ENCODE measurements at regions not wholly inside any gene's neighbourhood (a gene's known extent, or its start where the extent isn't known, plus 50 kb on each side); places are given as distances from the start of the nearest gene placed in this dataset.
"Not testable (repeated sequence)": the region's sequence is repeated elsewhere in the genome, so short reads cannot be mapped to it uniquely, and the experiment has no call there.

DNA sequence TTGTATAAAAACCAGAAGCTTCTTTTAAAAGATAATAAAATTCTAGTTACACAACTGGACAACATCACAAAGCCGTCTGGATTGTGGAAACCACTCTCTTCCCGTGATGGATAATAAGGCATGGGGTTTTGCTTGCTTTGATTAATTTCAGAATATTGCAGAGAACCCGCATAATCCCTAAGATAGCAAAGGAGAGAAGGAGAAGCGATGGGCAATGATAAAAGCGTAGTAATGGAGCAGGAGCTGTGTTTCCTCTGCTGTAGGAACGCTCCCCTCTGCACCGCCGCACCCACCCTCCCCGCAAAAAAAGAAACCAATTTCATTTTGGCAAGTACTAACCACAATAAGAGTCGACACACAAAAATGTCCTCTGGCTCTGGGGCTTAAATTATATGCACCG is 340.9 kb upstream of the PSMD7 start:
- no peak for DNase-seq (ENCODE audit: low read depth)

DNA sequence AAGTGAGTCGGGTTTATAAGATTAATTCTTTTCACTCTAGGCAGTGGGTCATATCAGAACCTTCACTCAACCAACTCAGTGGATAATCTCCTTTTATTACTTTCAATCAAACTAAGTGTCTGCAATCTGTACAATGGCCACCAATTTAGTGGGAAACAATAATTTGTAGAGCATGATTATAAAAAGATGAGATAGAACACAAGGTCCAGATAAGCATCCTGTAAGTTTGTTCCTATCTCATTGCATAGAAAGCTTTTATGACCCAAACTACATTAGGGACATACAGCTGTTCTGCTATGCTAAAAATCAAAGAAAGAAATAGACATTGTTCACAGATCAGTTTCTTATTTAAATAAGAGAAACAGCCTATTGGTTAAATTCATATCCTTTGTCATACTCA is 341.4 kb upstream of the PSMD7 start:
- no peak for DNase-seq (ENCODE audit: low read depth)

DNA sequence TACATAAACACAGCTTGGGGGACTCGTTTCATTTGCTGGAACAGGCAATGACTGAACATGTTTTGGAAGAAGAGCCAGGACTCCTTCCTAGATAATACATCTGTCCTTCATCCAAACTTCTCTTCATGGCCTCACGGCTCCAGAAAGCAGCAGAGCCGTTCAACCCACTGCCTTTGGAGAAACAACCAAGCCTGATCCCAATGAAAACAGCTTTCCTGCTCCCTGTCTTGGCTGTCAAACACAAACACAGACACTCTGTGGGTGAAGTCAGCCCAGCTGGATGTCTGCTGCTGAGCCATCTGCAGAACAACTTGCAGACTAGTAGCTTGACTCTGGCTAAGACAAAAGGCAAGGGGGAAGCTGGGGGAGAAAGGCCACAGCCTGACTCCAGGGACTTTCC is 345.1 kb upstream of the PSMD7 start:
- DNase-seq (ENCODE audit: low read depth): no peak

DNA sequence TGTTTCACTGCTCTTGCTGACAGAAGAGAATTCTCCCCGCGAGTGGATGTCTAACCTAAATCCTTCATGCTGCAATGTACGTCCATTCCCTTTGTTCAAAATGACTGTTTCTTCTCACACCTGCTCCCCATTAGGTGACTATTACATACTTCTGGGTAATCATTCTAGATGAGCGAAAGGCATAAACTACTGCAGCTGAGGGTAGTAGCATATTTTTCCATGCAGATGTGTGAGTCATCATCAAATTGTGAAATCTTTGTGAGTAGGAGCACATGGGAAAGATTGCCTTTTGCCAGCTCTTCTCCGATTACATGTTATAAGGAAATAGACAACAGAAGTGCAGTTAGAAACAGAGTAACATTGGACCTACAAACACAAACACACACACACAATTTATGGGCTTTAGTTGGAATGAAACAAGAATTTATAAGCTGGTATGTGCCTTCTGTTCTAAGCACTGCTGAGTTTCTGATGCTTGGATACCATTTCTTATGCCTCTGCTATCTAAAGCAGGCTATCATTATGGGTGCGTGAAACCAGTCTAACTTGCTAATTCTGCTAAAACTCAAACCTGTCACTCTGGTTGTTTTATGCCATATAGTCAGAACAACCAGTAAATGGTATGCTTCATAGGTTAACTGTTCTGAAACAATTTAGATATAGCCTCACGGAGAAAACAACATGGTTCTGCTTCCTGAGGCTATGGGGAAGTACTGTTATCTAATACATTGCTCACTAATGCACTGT is 346.9 kb upstream of the PSMD7 start:
- DNase-seq (ENCODE audit: low read depth): peak; percentile 70

DNA sequence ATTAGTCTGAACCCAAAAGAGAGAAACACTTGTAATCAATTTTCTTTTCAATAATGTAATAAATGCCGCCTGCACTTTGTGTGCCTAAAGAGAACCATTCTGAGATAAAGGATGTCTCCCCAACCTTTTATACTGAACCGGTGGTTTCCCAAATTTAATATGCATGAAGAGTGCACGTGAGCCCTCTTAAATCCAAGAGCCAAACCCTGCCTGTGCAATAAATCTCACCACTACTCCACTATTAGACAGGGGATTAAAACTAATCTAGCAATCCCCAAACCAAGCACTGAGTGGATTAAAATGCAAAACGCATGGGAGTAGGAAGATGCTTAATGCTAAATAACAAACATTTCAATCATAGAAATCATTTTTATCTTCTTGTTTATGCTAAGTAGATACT is 351.0 kb upstream of the PSMD7 start:
- no peak for DNase-seq (ENCODE audit: low read depth)

DNA sequence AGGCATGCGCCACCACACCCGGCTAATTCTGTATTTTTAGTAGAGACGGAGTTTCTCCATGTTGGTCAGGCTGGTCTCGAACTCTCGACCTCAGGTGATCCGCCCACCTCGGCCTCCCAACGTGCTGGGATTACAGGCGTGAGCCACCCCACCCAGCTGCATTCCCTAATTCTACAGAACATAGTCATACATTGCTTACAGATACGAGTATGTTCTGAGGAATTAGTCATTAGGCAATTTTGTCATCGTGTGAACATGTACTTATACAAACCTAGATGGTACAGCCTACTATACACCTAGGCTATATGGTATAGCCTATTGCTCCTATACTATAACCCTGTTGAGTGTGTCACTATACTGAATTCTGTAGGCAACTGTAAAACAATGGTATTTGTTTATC is 353.4 kb upstream of the PSMD7 start:
- not testable (repeated sequence) for DNase-seq (ENCODE audit: low read depth)

DNA sequence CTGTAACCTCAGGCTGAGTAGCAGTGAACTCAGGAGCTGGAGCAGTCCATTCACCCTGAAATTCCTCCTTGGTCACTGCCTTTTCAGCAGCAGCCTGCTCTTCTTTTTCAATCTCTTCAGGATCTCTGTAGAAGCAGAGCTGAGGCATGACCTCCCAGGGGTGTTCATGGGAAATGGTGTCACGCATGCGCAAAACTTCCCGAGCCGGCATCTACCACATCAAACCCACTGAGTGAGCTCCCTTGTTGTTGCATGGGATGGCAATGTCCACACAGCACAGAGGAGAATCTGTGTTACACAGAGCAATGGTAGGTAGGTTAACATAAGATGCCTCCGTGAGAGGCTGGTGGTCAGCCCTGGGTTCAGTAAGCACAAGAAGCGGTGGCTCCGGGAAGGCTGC is 355.8 kb upstream of the PSMD7 start:
- not testable (repeated sequence) for DNase-seq (ENCODE audit: low read depth)

DNA sequence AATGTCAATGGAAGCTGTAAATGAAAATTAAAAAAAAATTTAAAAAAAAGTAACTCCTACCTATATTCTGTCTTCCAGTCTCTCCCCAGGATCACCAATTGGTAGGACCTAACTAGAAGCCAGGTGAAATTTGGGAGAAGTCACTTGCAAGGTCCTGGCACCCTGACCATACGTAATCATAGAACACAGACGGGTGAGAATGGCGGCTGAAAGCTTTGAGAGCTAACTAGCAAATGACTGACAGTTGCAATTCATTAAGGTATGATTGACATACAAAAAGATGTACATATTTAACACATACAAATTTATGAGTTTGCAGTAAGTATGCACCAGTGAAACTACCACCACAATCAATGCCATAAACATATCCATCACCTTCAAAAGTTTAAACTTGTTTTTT is 372.7 kb upstream of the PSMD7 start:
- no peak for DNase-seq (ENCODE audit: low read depth)

DNA sequence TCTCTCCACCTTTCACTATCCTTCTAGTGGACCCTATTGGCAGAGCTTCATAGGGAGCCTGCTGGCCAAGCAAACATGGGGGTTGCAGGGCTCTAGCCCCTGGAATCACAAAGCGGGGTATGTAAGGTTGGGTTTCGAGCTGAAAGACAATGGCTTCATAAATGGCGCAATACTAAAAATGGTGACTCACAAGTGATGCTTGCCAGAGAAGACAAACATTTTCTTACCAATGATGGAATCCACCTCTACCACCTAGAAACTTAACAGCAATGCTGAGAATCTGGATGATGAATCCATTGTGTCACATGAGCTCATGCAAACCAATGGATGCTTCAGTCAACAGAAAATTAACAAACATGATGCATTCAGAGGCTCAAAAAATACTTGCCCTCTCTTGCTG is 375.3 kb upstream of the PSMD7 start:
- DNase-seq (ENCODE audit: low read depth): no peak

DNA sequence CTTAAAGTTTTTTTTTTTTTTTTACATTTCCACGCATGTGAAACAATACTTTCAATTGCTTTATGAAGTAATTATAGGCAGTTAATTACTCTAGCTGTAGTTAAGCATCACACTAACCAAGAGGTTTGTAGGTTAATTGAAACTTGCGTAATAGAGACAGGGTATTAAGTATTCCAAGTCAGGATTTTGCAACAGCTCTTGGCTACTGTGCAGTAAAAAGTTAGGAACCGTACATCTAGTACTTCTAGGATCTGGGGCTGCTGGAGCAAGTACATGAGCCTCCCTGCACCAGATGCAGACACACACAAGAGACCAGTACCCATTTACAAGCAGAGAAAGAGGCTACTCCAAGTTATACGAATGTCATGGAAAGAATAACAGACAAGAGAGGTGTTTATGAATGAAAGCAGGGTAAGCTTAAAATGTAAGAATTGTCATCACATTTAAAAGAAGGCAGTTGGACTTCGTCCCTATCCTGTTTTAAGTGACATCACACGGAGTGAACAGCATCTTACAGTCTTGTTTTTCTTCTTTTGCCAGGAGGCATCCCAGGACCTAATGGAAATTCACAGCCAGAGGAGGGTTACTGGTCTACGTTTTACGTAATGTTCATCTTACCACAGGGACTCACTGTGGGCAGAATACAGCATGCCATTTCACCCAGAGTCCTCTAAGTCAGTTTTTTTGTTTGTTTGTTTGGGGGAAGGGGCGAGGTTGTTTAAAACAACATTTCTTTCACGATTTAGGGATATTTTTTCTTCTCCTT is 379.6 kb upstream of the PSMD7 start:
- DNase-seq (ENCODE audit: low read depth): no peak

DNA sequence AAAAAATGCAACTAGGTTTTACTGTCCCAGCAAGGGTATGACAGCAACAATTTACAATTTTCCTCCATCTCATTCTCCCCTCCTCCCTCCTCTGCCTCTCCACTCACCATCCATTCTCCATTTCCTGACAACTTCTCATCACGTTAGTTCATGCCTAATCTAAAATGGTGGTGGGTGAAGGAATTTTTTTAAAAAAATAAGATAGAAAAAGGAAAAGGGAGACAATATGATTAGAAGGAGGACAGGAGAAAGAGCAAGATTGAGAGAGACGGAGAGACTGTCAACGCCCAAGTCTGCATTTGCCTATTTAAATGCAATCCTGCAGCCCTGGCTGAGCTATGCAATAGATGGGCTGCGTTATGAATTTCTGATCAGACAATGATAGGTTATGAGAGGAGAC is 380.7 kb upstream of the PSMD7 start:
- no peak for DNase-seq (ENCODE audit: low read depth)

DNA sequence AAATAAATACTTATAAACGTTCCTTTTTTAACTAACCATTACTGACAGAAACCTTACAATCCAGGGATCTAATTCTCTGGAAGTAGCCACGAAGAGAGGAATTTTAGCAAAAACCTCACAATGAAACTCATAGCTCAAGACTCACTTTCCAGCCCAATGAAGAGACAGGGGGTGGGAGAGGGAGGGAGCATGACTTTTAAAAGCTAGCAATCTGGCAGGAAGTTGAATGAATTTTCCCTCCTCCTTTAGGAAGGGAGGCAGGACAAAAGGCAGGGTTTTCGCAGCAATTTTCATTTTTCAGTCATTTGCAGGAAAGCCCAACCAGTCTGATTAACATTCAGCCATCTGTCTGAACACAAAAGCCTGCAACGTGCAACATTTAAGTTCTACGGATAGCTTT is 381.5 kb upstream of the PSMD7 start:
- DNase-seq (ENCODE audit: low read depth): no peak

DNA sequence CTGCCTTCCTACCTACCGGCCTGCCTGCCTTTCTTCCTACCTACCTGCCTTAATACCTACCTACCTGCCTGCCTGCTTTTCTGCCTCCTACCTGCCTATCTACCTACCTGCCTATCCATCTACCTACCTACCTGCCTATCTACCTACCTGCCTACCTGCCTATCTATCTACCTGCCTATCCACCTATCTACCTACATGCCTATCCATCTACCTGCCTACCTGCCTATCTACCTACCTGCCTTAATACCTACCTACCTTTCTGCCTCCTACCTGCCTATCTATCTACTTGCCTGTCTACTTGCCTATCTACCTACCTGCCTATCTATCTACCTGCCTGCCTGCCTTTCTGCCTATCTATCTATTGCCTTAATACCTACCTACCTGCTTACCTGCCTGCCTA is 383.8 kb upstream of the PSMD7 start:
- no peak for DNase-seq (ENCODE audit: low read depth)

DNA sequence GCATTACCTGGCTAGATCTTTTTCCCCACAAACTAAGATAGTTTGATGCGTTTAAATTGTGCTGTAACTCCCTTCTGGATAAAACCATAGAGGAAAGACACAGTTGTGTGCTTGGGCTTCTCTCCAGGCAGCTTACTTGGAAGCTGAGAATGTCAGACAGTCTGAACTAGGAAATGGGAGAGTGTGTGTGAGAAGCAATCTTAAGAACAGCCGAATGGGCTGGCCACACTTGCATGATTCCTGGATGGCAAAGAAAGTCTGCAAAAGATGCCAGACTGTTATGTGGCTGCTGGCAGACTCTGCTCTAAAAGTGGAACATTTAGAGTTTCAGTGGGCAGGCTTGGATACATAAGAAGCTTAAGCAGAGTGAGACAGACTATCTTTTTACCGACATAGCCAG is 384.3 kb upstream of the PSMD7 start:
- no peak for DNase-seq (ENCODE audit: low read depth)

DNA sequence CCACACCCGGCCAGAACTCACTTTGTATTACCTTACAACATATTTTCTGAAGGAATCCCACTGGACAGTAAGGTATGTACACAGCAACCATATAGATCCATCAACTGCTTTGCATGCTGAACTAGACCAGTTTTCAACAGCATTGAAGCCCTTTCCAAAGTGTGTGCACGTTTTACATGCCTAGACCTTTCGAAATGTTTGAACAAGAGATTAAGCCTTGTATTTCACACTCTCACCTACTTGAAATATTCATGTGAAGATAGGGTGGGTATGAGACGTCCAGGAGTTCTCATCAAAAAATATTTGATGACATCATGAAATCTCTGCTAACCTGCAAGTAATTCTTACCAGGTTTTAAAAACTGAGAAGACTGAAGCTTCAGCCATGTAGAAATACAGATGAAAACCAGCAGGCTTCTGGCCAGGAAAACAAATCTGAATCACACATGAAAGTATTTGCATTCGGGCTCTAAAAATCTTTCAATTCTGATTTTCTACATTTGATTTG is 387.0 kb upstream of the PSMD7 start:
- no peak for DNase-seq (ENCODE audit: low read depth)

DNA sequence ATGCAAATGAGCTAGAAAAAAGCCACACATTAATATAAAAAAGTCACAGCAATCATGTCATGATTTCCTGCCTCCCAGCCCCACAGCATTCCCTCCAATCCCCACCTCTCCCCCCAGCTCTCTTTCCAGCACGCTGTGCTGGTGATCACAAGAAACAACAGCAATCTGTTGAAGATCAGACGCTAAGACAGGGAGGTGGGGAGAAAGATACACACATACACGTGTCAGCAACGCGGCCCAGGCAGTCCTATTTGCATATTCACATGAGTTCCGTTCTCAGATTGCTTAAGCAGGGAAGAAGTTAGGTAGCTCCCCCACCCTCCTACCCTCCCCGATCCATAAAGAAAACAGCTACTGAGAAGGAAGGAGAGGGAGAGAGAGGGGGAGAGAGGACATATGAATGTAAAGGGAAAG is 405.5 kb upstream of the PSMD7 start:
- DNase-seq (ENCODE audit: low read depth): peak; percentile 4

DNA sequence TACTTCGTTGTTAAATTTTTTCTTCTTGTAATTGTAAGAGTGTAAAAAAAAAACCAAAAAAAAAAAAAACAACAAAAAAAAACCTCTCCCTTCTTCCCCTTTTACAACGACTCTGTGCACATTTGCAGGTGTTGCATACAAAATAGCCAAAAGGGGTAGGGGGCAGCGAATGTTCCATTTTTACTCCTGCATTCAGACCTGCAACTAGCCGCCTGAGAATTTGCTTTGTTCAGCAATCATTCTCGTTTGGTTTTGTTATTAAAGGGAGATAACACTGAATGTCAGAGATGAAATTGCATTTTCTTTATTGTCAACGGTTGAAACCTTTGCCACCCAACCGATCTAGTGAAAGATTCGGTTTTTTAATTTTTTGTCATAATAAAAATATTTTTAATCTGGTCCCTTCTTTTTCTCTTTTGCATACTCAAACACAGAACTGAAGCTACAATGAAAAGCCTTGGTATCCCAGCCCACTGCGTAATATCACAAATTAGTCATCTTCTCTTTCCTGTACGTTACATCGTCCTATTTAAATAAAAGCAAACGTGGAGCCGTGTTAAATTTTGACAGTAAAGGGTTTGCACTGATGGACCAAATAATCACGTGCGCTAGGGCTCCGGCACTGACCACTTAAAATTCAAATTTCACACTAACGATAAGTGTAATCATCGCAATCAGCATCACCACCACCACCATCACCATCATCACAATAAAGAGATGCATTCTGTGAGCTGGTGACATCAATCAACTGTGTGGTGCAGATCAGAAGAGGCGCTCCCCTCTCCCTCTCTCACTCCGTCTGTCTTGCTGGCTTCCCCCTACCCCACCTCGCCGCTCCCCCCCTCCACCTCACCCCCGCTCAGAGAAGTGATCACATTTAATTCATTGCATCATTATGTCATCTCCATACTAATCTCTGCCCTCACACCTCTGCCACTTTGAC is 406.2 kb upstream of the PSMD7 start:
- no peak for DNase-seq (ENCODE audit: low read depth)

DNA sequence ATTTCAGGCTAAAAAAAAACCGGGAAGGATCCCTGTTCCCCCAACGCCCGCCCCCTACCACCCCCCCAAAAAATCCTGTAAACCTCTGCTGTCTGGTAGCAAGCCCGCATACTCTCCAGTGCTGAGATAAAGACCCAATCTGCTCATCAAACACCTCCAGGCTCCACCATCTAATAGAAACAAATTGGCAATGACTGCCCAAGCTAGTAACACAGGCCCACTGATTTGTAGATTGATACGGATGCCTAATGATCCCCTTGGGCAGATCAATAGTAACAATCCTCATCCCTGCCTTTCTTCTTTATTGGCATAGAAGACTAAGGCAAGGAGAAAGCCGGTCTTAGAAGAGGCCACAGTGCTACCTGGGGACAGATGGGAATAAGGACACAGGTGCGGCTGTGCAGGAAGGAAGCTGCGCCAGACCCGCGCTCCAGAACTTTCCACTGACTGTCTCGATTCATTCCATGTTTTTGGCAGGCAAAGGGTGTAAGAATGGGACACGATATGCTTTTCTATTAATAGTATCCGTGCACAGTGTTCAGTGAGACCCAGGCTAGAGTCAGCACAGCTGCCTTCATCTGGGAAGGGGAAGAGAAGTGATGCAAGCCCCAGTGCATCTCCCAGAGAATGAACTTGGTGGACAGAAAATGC is 407.6 kb upstream of the PSMD7 start:
- DNase-seq (ENCODE audit: low read depth): no peak

DNA sequence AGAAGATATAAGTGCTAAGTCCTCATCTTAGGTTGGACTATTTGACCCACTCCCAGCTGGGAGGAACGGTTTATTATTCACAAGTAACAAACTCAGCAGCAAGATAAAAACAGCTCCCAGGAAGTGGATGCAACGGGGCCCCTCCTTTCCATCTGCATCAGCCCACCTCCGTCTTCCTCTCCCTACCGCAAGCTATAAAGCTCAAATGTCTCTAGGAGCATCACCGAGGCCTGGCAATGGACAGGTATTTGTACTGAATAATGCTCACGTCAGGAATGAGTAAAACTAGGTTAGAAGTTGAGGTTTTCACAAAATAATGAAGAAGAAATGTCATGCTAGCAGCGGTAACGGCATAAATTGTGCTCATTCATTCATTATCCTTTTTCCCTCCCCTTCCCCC is 408.7 kb upstream of the PSMD7 start:
- DNase-seq (ENCODE audit: low read depth): no peak

DNA sequence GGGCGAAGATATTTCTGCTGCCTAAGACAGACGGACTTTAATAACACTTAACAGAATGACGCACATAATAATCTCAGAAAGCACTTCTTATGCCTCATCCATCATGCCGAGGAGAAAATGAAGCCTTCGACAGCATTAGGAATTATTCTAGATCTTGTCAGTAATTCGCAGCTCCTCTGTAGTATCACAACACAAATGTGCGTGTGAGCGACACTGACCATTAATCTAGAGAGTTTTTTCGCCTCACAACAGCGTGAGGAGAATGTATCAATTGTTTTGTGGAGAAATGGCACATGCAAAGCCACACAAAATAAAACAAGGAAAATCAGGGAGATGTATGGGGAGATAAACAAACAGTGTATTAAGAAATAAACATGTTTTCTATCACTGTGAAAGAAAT is 410.2 kb upstream of the PSMD7 start:
- no peak for DNase-seq (ENCODE audit: low read depth)

DNA sequence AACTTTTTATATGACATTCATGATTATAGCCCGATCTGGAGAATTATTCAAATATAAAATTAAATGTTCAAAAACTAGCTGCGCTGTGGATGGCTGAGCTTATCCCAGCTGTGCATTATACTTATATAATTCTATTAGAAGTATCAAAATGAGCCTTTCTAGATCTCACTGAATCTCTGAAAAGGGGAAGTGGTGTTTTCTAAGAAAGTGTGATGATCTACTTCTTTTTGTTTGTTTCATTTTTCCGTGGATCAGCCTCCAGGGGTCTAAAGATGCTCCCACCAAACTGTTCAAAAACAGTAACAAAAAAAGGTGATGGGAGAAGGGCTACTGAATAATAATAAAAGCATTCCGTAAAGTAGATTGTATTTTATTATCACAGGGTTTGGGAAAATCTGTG is 411.3 kb upstream of the PSMD7 start:
- DNase-seq (ENCODE audit: low read depth): no peak

DNA sequence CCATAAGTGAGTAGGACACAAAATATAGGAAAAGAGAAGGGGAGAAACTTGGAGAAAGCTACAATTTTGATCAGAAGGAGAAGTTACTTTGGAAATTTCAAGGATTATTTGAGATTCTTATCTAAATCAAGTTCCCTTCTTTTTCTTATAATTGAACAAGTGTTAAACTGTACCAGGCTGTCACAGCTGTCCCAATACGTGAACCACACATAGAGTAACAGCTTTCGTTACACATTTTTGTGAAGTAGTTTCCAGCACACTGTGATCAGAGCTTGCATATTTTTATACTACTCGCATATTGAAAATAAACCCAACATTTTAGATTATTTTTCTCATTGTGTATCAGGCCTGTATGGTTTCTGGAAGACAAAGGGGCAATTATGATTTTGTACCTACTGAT is 412.8 kb upstream of the PSMD7 start:
- no peak for DNase-seq (ENCODE audit: low read depth)

Data from Daoy (cell line).